Small intestine (tissue), 7 donors: ENCODE measurements at regions not wholly inside any gene's neighbourhood (a gene's known extent, or its start where the extent isn't known, plus 50 kb on each side); places are given as distances from the start of the nearest gene placed in this dataset.
"Not testable (repeated sequence)": the region's sequence is repeated elsewhere in the genome, so short reads cannot be mapped to it uniquely, and the experiment has no call there.

Experiments used
- DNase-seq, 2 donors: peaks; one replicate each; pipeline versions ENCODE4 v3.0.0 to v3.0.0-alpha.2; 2013
- FAIRE-seq: peaks from 2 replicates; lab custom pipeline; 2012; peaks lifted over from hg19 to GRCh38; lab: Jason Lieb, UNC
- H3K27ac ChIP-seq, 3 donors: one replicate each; pipeline ENCODE4 v1.5.1; 2013; ENCODE audit warnings: low read length in 2 of 3, mild to moderate bottlenecking in 2 of 3, control low read depth in 1 of 3, inconsistent platforms in 1 of 3, low read depth in 1 of 3, moderate library complexity in 1 of 3
- H3K27me3 ChIP-seq, 3 donors: one replicate each; pipeline ENCODE4 v1.6.1; 2013; ENCODE audit warnings: low read length in 3 of 3, inconsistent platforms in 1 of 3; ENCODE audit not compliant: control insufficient read depth in 3 of 3, insufficient read depth in 3 of 3
- H3K36me3 ChIP-seq, 3 donors: one replicate each; pipeline ENCODE4 v1.6.1; 2013; ENCODE audit warnings: low read length in 3 of 3, inconsistent platforms in 1 of 3, low read depth in 1 of 3, mild to moderate bottlenecking in 1 of 3, moderate library complexity in 1 of 3; ENCODE audit not compliant: control insufficient read depth in 3 of 3, insufficient read depth in 2 of 3
- H3K4me1 ChIP-seq, 3 donors: one replicate each; pipeline ENCODE4 v1.6.1; 2013; ENCODE audit warnings: low read length in 2 of 3, inconsistent platforms in 1 of 3, low read depth in 1 of 3, mild to moderate bottlenecking in 1 of 3, moderate library complexity in 1 of 3; ENCODE audit not compliant: control insufficient read depth in 3 of 3, insufficient read depth in 2 of 3
- H3K4me3 ChIP-seq, 3 donors: one replicate each; pipeline ENCODE4 v1.5.1; 2013; ENCODE audit warnings: low read length in 3 of 3, control low read depth in 1 of 3, inconsistent platforms in 1 of 3, low read depth in 1 of 3, mild to moderate bottlenecking in 1 of 3, moderate library complexity in 1 of 3
- H3K9me3 ChIP-seq, 2 donors: one replicate each; pipeline ENCODE4 v1.6.1; 2013; ENCODE audit warnings: low read depth in 1 of 2, low read length in 1 of 2; ENCODE audit not compliant: control insufficient read depth in 2 of 2, insufficient read depth in 1 of 2
- WGBS, 3 donors: extraction: QIAGEN DNeasy Blood & Tissue Kit; methylation state at CpG; one replicate each; pipeline ENCODE4 v1.1.7; 2013; 5-methylcytosine and 5-hydroxymethylcytosine counted together
- donor health status: healthy with polysubstance abuse.
- donor health status: control.
- donor health status: control.
- donor health status: Bipolar disorder and iron deficiency.
- donor health status: healthy.

GRCh38 chr18:976393-977128 is 71.9 kb downstream of the ADCYAP1 start:
- H3K27me3 ChIP-seq, H3K36me3 ChIP-seq, H3K27ac ChIP-seq, H3K4me1 ChIP-seq, FAIRE-seq, DNase-seq, H3K9me3 ChIP-seq, H3K4me3 ChIP-seq: not testable (repeated sequence)
- 85 to 89% (median 88%) methylated on average over 16 to 24 of the region's 37 CpGs for WGBS, 3 donors

GRCh38 chr18:977327-977726 is 72.7 kb downstream of the ADCYAP1 start:
- not testable (repeated sequence) for H3K4me1 ChIP-seq, H3K27ac ChIP-seq, DNase-seq, H3K4me3 ChIP-seq, H3K9me3 ChIP-seq, H3K36me3 ChIP-seq, FAIRE-seq, H3K27me3 ChIP-seq
- 47 to 67% methylated on average over 1 of the region's 1 CpG; no CpG with 5 or more reads in 1 of the 3 donors for WGBS, 3 donors

GRCh38 chr18:977732-978131 is 73.1 kb downstream of the ADCYAP1 start:
- WGBS, 3 donors = 74 to 82% (median 81%) methylated on average over 3 of the region's 3 CpGs
- not testable (repeated sequence) for DNase-seq, H3K36me3 ChIP-seq, H3K27ac ChIP-seq, H3K27me3 ChIP-seq, H3K4me3 ChIP-seq, H3K9me3 ChIP-seq, FAIRE-seq, H3K4me1 ChIP-seq

- no peak for DNase-seq
- no peak overlapping the region for H3K4me3 ChIP-seq
- no peaks in the 10 kb centered on the region for H3K4me1 ChIP-seq
- no peaks in the 10 kb centered on the region for H3K27me3 ChIP-seq
- 78 to 81% (median 81%) methylated on average over 4 of the region's 4 CpGs for WGBS, 3 donors
- no peaks in the 10 kb centered on the region for H3K36me3 ChIP-seq
- H3K27ac ChIP-seq = no peak overlapping the region
- no peak for FAIRE-seq
- peaks cover 0 to 2% of the 10 kb centered on the region in 2 donors for H3K9me3 ChIP-seq
These were observed 75.9 kb downstream of the ADCYAP1 start for GRCh38 chr18:980586-980985.

GRCh38 chr18:984004-984403 is 79.3 kb downstream of the ADCYAP1 start:
- H3K9me3 ChIP-seq = peaks cover 0 to 2% of the 10 kb centered on the region in 2 donors
- WGBS, 3 donors = 70 to 74% (median 70%) methylated on average over 4 of the region's 4 CpGs
- no peak overlapping the region for H3K27ac ChIP-seq
- H3K27me3 ChIP-seq = no peaks in the 10 kb centered on the region
- no peak for DNase-seq
- H3K4me3 ChIP-seq = no peak overlapping the region
- H3K36me3 ChIP-seq = no peaks in the 10 kb centered on the region
- FAIRE-seq = no peak
- H3K4me1 ChIP-seq = no peaks in the 10 kb centered on the region

- no peaks in the 10 kb centered on the region for H3K9me3 ChIP-seq
- 22 to 33% (median 31%) methylated on average over 6 of the region's 6 CpGs for WGBS, 3 donors
- no peak for FAIRE-seq
These were observed 80.6 kb downstream of the ADCYAP1 start for GRCh38 chr18:985212-985661.

GRCh38 chr18:986051-986450 is 81.4 kb downstream of the ADCYAP1 start:
- Histone ChIP-seq H3K9me3 (no peaks in the 10 kb centered on the region), H3K27ac (no peak overlapping the region), H3K4me3 (no peak overlapping the region), H3K36me3 (no peaks in the 10 kb centered on the region), H3K4me1 (no peaks in the 10 kb centered on the region), H3K27me3 (no peaks in the 10 kb centered on the region)
- FAIRE-seq = no peak
- DNase-seq = no peak
- WGBS, 3 donors = 66 to 77% (median 69%) methylated on average over 3 of the region's 3 CpGs

More at GRCh38 chr18:985212-985661, 80.6 kb downstream of the ADCYAP1 start:
- no peaks in the 10 kb centered on the region for H3K27me3 ChIP-seq
- H3K4me3 ChIP-seq = no peak overlapping the region
- no peaks in the 10 kb centered on the region for H3K4me1 ChIP-seq
- no peak overlapping the region for H3K27ac ChIP-seq
- no peaks in the 10 kb centered on the region for H3K36me3 ChIP-seq
- no peak for DNase-seq

GRCh38 chr18:986552-986951 is 81.9 kb downstream of the ADCYAP1 start:
- 86 to 97% (median 94%) methylated on average over 1 of the region's 1 CpG for WGBS, 3 donors
- H3K9me3 ChIP-seq = no peaks in the 10 kb centered on the region
- no peaks in the 10 kb centered on the region for H3K4me1 ChIP-seq
- no peak for DNase-seq
- no peaks in the 10 kb centered on the region for H3K36me3 ChIP-seq
- H3K4me3 ChIP-seq = no peak overlapping the region
- no peak for FAIRE-seq
- no peak overlapping the region for H3K27ac ChIP-seq
- H3K27me3 ChIP-seq = no peaks in the 10 kb centered on the region
